BJ (cell line): ENCODE measurements at regions not wholly inside any gene's neighbourhood (a gene's known extent, or its start where the extent isn't known, plus 50 kb on each side); places are given as distances from the start of the nearest gene placed in this dataset.

Source experiments
- CTCF ChIA-PET: fragments of 350-600 bp; formaldehyde crosslinking; extraction: SDS; loops from one replicate; lab custom pipeline; 2021; ENCODE audit warnings: antibody characterized with exemption, inconsistent platforms; lab: Yijun Ruan, JAX
- POLR2A ChIA-PET: fragments of 300-600 bp; sonication (Branson Sonifier 250); formaldehyde crosslinking; extraction: SDS; loops from one replicate; lab custom pipeline; 2021; ENCODE audit warnings: antibody characterized with exemption; lab: Charles Lee
- DNase-seq: peaks from one replicate; pipeline ENCODE4 v3.0.0-alpha.2; 2011; ENCODE audit warnings: low read depth
- H3K27me3 ChIP-seq: 2 replicates; pipeline ENCODE4 v1.6.0; 2011; ENCODE audit warnings: low read length; ENCODE audit not compliant: control insufficient read depth, insufficient read depth
- H3K36me3 ChIP-seq: 2 replicates; pipeline ENCODE4 v1.5.1; 2011; ENCODE audit warnings: low read length; ENCODE audit not compliant: control insufficient read depth, insufficient read depth
- H3K4me3 ChIP-seq: 2 replicates; pipeline ENCODE4 v1.5.1; 2011; ENCODE audit warnings: low read depth, mild to moderate bottlenecking, control low read depth, low read length
- TF ChIP-seq, protein P1 (sequence below): IDR thresholded peaks from 2 replicates; pipeline ENCODE4 v1.5.1; 2011; ENCODE audit warnings: low read depth, mild to moderate bottlenecking, control low read depth, inconsistent platforms, low read length, moderate library complexity; ENCODE audit not compliant: insufficient read depth

DNA sequence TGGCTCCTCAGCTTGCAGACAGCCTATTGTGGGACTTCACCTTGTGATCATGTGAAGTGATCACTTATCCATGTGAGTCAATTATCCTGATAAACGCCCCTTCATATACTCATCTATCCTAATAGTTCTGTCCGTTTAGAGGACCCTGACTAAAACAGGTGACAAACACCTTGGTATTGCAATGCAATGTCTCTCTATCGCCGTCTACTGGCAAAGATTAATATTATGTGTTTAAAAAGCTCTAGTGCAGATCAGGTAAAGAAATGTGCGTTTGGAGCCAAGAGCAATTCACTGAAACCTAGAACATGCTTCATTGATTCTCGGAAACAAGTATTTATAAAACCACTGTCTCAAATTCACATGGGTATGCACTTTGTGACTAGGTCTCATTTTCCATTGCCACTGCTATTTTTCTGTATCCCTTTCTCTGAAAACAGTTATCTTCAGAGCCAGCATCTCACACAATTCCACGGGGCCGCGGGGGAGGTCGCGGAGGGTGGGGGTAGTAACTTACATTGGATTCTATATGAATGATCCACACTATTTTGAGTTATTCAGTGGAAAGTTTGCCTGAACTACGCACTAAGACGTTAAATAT is 554.6 kb upstream of the NCAM2 start:
- Histone ChIP-seq H3K27me3 (no peaks in the 10 kb centered on the region), H3K4me3 (no peak overlapping the region), H3K36me3 (no peaks in the 10 kb centered on the region)
- ChIA-PET CTCF (no interaction called here), POLR2A (no interaction called here)
- no peak for DNase-seq
- TF ChIP-seq, protein P1, sequence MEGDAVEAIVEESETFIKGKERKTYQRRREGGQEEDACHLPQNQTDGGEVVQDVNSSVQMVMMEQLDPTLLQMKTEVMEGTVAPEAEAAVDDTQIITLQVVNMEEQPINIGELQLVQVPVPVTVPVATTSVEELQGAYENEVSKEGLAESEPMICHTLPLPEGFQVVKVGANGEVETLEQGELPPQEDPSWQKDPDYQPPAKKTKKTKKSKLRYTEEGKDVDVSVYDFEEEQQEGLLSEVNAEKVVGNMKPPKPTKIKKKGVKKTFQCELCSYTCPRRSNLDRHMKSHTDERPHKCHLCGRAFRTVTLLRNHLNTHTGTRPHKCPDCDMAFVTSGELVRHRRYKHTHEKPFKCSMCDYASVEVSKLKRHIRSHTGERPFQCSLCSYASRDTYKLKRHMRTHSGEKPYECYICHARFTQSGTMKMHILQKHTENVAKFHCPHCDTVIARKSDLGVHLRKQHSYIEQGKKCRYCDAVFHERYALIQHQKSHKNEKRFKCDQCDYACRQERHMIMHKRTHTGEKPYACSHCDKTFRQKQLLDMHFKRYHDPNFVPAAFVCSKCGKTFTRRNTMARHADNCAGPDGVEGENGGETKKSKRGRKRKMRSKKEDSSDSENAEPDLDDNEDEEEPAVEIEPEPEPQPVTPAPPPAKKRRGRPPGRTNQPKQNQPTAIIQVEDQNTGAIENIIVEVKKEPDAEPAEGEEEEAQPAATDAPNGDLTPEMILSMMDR = no peak

DNA sequence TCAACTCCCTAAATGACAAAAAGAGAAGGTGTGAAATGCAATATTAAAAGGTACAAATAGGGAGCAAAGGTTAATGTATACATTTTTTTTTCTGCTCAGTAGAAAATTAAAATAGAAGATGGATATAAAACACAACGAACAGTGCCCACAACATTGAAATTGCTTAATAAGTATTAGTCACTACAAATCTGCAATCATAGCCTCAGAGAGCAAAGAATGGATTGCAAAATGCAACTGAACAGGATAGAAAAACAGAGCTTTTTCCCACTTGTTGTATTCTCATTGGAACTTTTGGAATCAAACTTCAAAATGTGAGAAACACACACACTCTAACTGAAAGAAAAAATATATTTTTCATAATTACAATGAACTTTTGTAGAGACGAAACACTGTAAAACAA is 552.2 kb upstream of the NCAM2 start:
- ChIA-PET POLR2A (no interaction called here), CTCF (no interaction called here)
- no peaks in the 10 kb centered on the region for H3K27me3 ChIP-seq
- TF ChIP-seq, protein P1 = no peak
- no peaks in the 10 kb centered on the region for H3K36me3 ChIP-seq
- no peak overlapping the region for H3K4me3 ChIP-seq
- no peak for DNase-seq

DNA sequence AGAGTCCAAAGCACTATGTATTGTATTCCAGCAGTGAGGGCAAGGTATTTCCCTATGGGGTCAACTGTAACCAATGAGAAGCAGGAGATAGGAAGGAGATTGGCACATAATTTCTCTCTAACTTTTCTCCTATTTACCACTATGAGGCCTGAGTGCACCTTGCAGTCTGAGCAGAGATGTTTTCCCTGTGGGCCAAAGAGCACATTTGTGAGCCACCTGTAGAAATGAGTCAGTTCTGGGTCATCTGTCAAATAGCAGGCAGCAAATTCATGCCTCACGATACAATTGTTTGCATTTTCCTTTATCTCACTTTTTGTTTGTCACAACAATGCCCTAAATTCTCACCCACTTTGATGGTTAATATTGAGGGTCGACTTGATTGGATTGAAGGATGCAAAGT is 547.2 kb upstream of the NCAM2 start:
- no peaks in the 10 kb centered on the region for H3K27me3 ChIP-seq
- POLR2A ChIA-PET = no interaction called here
- H3K36me3 ChIP-seq = no peaks in the 10 kb centered on the region
- TF ChIP-seq, protein P1 = no peak
- H3K4me3 ChIP-seq = no peak overlapping the region
- DNase-seq = no peak
- CTCF ChIA-PET = no interaction called here

DNA sequence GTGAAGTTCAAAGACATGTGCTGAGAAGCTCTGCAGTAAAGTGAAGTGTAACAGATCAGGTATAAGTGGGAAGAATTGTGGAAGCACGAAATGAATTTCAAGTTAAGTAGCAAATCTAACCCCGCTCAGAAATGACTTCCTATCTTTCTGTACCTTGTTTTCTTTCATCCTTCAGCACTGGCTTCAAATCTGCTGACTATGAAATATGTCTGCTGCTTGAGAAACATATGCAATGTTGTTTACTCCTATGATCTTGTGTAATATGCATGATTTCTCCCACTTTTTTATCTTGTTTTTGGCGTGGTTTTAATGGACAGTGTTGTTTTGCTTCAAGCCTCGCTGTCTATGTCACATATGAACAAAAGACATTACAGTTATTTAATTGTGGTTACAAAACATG is 545.3 kb upstream of the NCAM2 start:
- CTCF ChIA-PET = no interaction called here
- POLR2A ChIA-PET = no interaction called here
- Histone ChIP-seq H3K36me3 (no peaks in the 10 kb centered on the region), H3K4me3 (no peak overlapping the region), H3K27me3 (no peaks in the 10 kb centered on the region)
- TF ChIP-seq, protein P1 = no peak
- DNase-seq = no peak

DNA sequence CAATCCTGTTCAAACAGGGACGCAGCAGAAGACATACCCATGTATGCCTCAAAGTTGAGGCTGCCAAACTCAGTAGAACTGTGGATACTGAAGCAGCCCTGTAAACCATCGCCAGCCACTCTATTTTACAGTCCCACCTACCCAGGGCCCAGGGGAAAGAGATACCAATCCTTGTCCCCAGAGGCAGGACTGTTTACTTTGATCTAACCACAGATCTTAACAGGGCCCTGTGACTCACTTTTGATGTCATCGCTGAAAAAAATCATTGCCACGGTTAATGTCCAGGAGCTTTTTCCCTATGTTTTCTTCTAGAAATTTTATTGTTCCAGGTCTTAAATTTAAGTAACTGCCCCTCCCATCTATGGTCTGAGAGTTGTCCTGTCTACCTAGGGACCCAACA is 538.4 kb upstream of the NCAM2 start:
- TF ChIP-seq, protein P1 = no peak
- ChIA-PET POLR2A (no interaction called here), CTCF (no interaction called here)
- Histone ChIP-seq H3K4me3 (no peak overlapping the region), H3K36me3 (no peaks in the 10 kb centered on the region), H3K27me3 (no peaks in the 10 kb centered on the region)
- no peak for DNase-seq
